WTC11 (cell line): ENCODE measurements at regions not wholly inside any gene's neighbourhood (a gene's known extent, or its start where the extent isn't known, plus 50 kb on each side); places are given as distances from the start of the nearest gene placed in this dataset.

Experiments
- ATAC-seq: fragments of 200-7000 bp; cut with Tn5 transposase; 2 replicates; pipeline ENCODE4 v1.10.0; 2021; ENCODE audit warnings: mild to moderate bottlenecking, moderate library complexity
- CTCF ChIA-PET: fragments of 300-600 bp; sonication (Branson Sonifier 250); formaldehyde crosslinking; loops from one replicate; lab custom pipeline; 2021; ENCODE audit warnings: antibody characterized with exemption; lab: Charles Lee
- POLR2A ChIA-PET: fragments of 350-600 bp; sonication (Branson Sonifier 250); formaldehyde crosslinking; loops from one replicate; lab custom pipeline; 2021; ENCODE audit warnings: antibody characterized with exemption; lab: Charles Lee
- DNase-seq: peaks from one replicate; pipeline ENCODE4 v3.0.0; 2021; ENCODE audit warnings: low spot score
- H3K27ac Mint-ChIP-seq: 2 replicates; pipeline ENCODE4 v1.8.0; 2021; ENCODE audit warnings: mixed read lengths
- H3K27me3 Mint-ChIP-seq: 2 replicates; pipeline ENCODE4 v1.8.0; 2021; ENCODE audit warnings: low read depth, mild to moderate bottlenecking, moderate library complexity, mixed read lengths
- H3K36me3 Mint-ChIP-seq: 2 replicates; pipeline ENCODE4 v1.8.0; 2021; ENCODE audit warnings: mixed read lengths
- H3K4me1 Mint-ChIP-seq: 2 replicates; pipeline ENCODE4 v1.8.0; 2022; ENCODE audit warnings: mixed read lengths
- H3K4me3 Mint-ChIP-seq: 2 replicates; pipeline ENCODE4 v1.8.0; 2021; ENCODE audit warnings: mild to moderate bottlenecking, moderate library complexity, mixed read lengths
- H3K9me3 Mint-ChIP-seq: 2 replicates; pipeline ENCODE4 v1.8.0; 2021; ENCODE audit warnings: mixed read lengths
- ELF4 ChIP-seq: sonication (generic); formaldehyde crosslinking; IDR thresholded peaks from 2 replicates; pipeline ENCODE4 v1.8.1; 2022; ENCODE audit warnings: low read depth, mild to moderate bottlenecking, moderate library complexity, missing genetic modification reagents
- ESRRA ChIP-seq: sonication (generic); formaldehyde crosslinking; IDR thresholded peaks from 2 replicates; pipeline ENCODE4 v1.8.1; 2022; ENCODE audit warnings: mild to moderate bottlenecking, missing genetic modification reagents, borderline replicate concordance
- FOXK1 ChIP-seq: sonication (generic); formaldehyde crosslinking; IDR thresholded peaks from 2 replicates; pipeline ENCODE4 v1.8.0; 2022; ENCODE audit warnings: mild to moderate bottlenecking, moderate library complexity, missing genetic modification reagents
- GABPB1 ChIP-seq: sonication (generic); formaldehyde crosslinking; IDR thresholded peaks from 2 replicates; pipeline ENCODE4 v1.8.1; 2023; ENCODE audit warnings: mild to moderate bottlenecking, missing genetic modification reagents
- IRF2 ChIP-seq: sonication (generic); formaldehyde crosslinking; IDR thresholded peaks from 2 replicates; pipeline ENCODE4 v1.8.0; 2022; ENCODE audit warnings: low read depth, missing genetic modification reagents, borderline replicate concordance
- JAZF1 ChIP-seq: fragments of 250-450 bp; sonication (Bioruptor Pico); IDR thresholded peaks from 2 replicates; pipeline ENCODE4 v1.9.0; 2021; ENCODE audit warnings: moderate library complexity, mild to moderate bottlenecking, inconsistent platforms
- NR2C2 ChIP-seq: sonication (generic); formaldehyde crosslinking; IDR thresholded peaks from 2 replicates; pipeline ENCODE4 v1.8.0; 2022; ENCODE audit warnings: mild to moderate bottlenecking, missing genetic modification reagents
- PRRX2 ChIP-seq: fragments of 250-450 bp; sonication (Bioruptor Pico); IDR thresholded peaks from 2 replicates; pipeline ENCODE4 v1.8.0; 2021; ENCODE audit warnings: mild to moderate bottlenecking
- SOX15 ChIP-seq: fragments of 250-450 bp; sonication (Bioruptor Pico); IDR thresholded peaks from 2 replicates; pipeline ENCODE4 v1.9.0; 2021; ENCODE audit warnings: mild to moderate bottlenecking
- TEAD1 ChIP-seq: sonication (generic); formaldehyde crosslinking; IDR thresholded peaks from 2 replicates; pipeline ENCODE4 v1.8.0; 2022; ENCODE audit warnings: mild to moderate bottlenecking, missing genetic modification reagents
- ZNF138 ChIP-seq: sonication (generic); formaldehyde crosslinking; conservative IDR thresholded peaks from 2 replicates; pipeline ENCODE4 v1.8.1; 2022; ENCODE audit warnings: mild to moderate bottlenecking, moderate library complexity, missing genetic modification reagents
- ZNF671 ChIP-seq: fragments of 250-450 bp; sonication (Bioruptor Pico); IDR thresholded peaks from 2 replicates; pipeline ENCODE4 v1.8.0; 2021; ENCODE audit warnings: mild to moderate bottlenecking
- TF ChIP-seq, protein P1 (sequence below): fragments of 250-450 bp; sonication (Bioruptor Pico); IDR thresholded peaks from 2 replicates; pipeline ENCODE4 v2.1.2; 2022; ENCODE audit warnings: mild to moderate bottlenecking, moderate library complexity
- TF ChIP-seq, protein P2 (sequence below): sonication (generic); formaldehyde crosslinking; IDR thresholded peaks from 2 replicates; pipeline ENCODE4 v1.8.1; 2023; ENCODE audit warnings: mild to moderate bottlenecking, missing genetic modification reagents, borderline replicate concordance
- TF ChIP-seq, protein P3 (sequence below): sonication (generic); formaldehyde crosslinking; IDR thresholded peaks from 2 replicates; pipeline ENCODE4 v1.8.0; 2022; ENCODE audit warnings: mild to moderate bottlenecking, missing genetic modification reagents
- TF ChIP-seq, protein P4 (sequence below): sonication (generic); formaldehyde crosslinking; IDR thresholded peaks from 2 replicates; pipeline ENCODE4 v1.8.0; 2022; ENCODE audit warnings: mild to moderate bottlenecking, missing genetic modification reagents
- TF ChIP-seq, protein P5 (sequence below): sonication (generic); formaldehyde crosslinking; IDR thresholded peaks from 2 replicates; pipeline ENCODE4 v1.8.1; 2023; ENCODE audit warnings: mild to moderate bottlenecking, missing genetic modification reagents
- TF ChIP-seq, protein P6 (sequence below): fragments of 250-450 bp; sonication (Bioruptor Pico); conservative IDR thresholded peaks from 2 replicates; pipeline ENCODE4 v1.9.0; 2021; ENCODE audit warnings: mild to moderate bottlenecking

DNA sequence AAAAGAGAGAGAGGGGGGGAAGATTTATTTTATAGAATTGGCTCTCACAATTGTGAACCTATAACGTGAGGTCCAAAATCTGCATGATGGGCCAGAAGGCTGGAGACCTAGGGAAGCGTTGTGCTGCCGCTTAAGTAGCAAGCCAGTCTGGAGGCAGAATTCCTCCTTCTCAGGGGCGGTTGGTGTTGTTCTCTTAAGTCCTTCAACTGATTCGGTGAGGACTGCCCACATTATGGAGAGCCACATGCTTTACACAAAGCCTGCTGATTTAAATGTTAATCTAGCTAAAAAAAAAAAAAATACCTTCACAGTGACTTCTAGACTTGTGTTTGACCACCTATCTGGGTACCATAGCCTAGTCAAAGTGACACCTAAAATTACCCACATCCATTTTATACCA, 64.2 kb upstream of the CKS2 start (continued):
- TF ChIP-seq, protein P1, sequence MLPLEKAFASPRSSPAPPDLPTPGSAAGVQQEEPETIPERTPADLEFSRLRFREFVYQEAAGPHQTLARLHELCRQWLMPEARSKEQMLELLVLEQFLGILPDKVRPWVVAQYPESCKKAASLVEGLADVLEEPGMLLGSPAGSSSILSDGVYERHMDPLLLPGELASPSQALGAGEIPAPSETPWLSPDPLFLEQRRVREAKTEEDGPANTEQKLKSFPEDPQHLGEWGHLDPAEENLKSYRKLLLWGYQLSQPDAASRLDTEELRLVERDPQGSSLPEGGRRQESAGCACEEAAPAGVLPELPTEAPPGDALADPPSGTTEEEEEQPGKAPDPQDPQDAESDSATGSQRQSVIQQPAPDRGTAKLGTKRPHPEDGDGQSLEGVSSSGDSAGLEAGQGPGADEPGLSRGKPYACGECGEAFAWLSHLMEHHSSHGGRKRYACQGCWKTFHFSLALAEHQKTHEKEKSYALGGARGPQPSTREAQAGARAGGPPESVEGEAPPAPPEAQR (CRISPR knock-in tag): no peak
- no peak for TF ChIP-seq GABPB1 (CRISPR knock-in tag)
- TF ChIP-seq PRRX2 (CRISPR knock-in tag): no peak
- TF ChIP-seq, protein P2, sequence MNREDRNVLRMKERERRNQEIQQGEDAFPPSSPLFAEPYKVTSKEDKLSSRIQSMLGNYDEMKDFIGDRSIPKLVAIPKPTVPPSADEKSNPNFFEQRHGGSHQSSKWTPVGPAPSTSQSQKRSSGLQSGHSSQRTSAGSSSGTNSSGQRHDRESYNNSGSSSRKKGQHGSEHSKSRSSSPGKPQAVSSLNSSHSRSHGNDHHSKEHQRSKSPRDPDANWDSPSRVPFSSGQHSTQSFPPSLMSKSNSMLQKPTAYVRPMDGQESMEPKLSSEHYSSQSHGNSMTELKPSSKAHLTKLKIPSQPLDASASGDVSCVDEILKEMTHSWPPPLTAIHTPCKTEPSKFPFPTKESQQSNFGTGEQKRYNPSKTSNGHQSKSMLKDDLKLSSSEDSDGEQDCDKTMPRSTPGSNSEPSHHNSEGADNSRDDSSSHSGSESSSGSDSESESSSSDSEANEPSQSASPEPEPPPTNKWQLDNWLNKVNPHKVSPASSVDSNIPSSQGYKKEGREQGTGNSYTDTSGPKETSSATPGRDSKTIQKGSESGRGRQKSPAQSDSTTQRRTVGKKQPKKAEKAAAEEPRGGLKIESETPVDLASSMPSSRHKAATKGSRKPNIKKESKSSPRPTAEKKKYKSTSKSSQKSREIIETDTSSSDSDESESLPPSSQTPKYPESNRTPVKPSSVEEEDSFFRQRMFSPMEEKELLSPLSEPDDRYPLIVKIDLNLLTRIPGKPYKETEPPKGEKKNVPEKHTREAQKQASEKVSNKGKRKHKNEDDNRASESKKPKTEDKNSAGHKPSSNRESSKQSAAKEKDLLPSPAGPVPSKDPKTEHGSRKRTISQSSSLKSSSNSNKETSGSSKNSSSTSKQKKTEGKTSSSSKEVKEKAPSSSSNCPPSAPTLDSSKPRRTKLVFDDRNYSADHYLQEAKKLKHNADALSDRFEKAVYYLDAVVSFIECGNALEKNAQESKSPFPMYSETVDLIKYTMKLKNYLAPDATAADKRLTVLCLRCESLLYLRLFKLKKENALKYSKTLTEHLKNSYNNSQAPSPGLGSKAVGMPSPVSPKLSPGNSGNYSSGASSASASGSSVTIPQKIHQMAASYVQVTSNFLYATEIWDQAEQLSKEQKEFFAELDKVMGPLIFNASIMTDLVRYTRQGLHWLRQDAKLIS (CRISPR knock-in tag): no peak
- TF ChIP-seq NR2C2 (CRISPR knock-in tag): no peak
- TF ChIP-seq SOX15 (CRISPR knock-in tag): no peak

DNA sequence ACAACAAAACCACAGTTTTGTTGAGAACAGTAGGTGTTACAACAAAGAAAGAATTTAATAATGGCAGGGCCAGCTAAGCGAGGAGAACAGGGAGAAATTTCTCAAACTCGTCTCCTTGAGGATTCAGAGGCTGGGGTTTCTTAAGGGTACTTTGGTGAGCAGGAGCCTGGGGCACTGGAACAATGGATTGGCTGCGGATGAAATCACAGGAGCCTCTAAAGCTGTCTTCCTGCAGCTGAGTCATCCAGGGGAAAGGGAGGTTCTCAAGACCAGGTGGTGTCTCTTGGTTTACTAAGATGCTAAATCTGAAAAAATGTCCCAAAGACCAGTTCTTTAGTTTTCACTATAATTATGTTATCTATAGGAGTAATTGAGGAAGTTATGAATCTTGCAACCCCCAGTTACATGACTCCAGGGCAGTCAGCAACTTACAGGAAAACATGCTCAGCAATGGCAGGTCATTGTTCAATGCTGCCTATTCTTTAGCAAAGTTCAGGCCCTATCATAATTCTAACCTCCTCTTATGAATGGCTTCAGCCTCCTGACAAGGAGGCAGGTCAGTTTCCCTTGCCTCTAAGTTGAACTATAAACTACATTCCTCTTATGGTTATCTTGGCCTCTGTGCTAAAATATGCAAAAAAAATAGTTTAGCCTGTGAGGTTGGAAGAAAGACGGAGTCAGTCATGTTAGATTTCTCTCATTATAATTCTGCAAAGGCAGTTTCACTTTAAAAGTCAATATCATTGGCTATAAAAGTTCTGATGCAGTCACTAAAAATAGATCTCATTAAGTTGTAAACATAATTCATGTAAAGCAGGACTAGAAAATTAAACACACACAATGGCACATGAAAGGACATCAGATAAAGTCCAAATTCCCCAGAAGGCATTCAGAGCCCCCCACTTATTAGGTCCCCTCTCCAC, 63.3 kb upstream of the CKS2 start:
- CTCF ChIA-PET: interaction anchor here (1.0 kb wide), 1 partner anchor 31 kb away, joined by 5 read pairs; no protein-coding TSS in a partner anchor
- Mint-ChIP-seq H3K4me1 (peaks cover 15% of the 10 kb centered on the region), H3K27ac (0 out of 2 replicates have a peak overlapping the region, but pooled peaks have one; percentile 17), H3K27me3 (no peaks in the 10 kb centered on the region), H3K36me3 (peaks cover 4% of the 10 kb centered on the region), H3K9me3 (peaks cover 7% of the 10 kb centered on the region), H3K4me3 (no peak overlapping the region)
- peak; percentile 89 for ATAC-seq
- POLR2A ChIA-PET: no interaction called here
- no peak for DNase-seq
- no peak for TF ChIP-seq TEAD1 (CRISPR knock-in tag)
- TF ChIP-seq ZNF671: no peak
- TF ChIP-seq, protein P3, sequence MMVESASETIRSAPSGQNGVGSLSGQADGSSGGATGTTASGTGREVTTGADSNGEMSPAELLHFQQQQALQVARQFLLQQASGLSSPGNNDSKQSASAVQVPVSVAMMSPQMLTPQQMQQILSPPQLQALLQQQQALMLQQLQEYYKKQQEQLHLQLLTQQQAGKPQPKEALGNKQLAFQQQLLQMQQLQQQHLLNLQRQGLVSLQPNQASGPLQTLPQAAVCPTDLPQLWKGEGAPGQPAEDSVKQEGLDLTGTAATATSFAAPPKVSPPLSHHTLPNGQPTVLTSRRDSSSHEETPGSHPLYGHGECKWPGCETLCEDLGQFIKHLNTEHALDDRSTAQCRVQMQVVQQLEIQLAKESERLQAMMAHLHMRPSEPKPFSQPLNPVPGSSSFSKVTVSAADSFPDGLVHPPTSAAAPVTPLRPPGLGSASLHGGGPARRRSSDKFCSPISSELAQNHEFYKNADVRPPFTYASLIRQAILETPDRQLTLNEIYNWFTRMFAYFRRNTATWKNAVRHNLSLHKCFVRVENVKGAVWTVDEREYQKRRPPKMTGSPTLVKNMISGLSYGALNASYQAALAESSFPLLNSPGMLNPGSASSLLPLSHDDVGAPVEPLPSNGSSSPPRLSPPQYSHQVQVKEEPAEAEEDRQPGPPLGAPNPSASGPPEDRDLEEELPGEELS: no peak
- TF ChIP-seq, protein P4, sequence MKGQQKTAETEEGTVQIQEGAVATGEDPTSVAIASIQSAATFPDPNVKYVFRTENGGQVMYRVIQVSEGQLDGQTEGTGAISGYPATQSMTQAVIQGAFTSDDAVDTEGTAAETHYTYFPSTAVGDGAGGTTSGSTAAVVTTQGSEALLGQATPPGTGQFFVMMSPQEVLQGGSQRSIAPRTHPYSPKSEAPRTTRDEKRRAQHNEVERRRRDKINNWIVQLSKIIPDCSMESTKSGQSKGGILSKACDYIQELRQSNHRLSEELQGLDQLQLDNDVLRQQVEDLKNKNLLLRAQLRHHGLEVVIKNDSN: no peak
- TF ChIP-seq, protein P5, sequence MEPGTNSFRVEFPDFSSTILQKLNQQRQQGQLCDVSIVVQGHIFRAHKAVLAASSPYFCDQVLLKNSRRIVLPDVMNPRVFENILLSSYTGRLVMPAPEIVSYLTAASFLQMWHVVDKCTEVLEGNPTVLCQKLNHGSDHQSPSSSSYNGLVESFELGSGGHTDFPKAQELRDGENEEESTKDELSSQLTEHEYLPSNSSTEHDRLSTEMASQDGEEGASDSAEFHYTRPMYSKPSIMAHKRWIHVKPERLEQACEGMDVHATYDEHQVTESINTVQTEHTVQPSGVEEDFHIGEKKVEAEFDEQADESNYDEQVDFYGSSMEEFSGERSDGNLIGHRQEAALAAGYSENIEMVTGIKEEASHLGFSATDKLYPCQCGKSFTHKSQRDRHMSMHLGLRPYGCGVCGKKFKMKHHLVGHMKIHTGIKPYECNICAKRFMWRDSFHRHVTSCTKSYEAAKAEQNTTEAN (CRISPR knock-in tag): no peak
- TF ChIP-seq ELF4: no peak
- TF ChIP-seq FOXK1: no peak
- TF ChIP-seq, protein P6, sequence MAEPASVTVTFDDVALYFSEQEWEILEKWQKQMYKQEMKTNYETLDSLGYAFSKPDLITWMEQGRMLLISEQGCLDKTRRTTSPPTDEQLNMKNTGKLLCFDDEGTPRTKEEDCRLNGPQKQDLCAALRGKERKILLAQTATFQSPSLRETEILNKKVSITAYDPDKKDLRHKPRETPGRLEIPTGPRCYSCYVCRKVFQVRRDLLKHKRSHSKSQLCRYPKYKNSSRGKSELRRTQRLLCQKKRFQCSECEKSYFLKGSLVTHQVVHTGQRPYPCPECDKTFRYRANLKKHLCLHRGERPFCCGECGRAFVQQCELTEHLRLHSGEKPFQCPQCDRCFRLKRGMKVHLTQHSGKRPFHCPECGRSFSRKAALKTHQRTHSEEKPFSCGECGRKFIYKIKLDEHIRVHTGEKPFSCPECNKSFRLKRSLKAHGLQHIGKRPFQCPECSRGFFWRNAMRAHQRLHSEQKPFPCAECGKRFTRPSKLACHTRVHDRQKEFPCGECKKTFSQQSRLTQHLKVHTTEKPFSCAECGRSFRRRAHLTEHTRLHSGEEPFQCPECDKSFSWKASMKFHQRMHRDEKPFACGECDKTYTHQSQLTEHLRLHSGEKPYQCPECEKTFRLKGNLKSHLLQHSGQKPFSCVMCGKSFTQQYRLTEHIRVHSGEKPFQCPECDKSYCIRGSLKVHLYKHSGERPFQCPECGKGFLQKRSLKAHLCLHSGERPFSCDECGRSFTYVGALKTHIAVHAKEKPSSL (CRISPR knock-in tag): no peak
- TF ChIP-seq ESRRA (CRISPR knock-in tag): no peak
- no peak for TF ChIP-seq ZNF138 (CRISPR knock-in tag)
- no peak for TF ChIP-seq IRF2 (CRISPR knock-in tag)
- TF ChIP-seq, protein P2 (CRISPR knock-in tag): no peak
- TF ChIP-seq JAZF1: no peak
- TF ChIP-seq SOX15 (CRISPR knock-in tag): no peak
